Suprapubic skin (tissue), 4 donors: ENCODE measurements at regions not wholly inside any gene's neighbourhood (a gene's known extent, or its start where the extent isn't known, plus 50 kb on each side); places are given as distances from the start of the nearest gene placed in this dataset.
"Not testable (repeated sequence)": the region's sequence is repeated elsewhere in the genome, so short reads cannot be mapped to it uniquely, and the experiment has no call there.

Experiments
- EP300 ChIP-seq: sonication (generic); formaldehyde crosslinking; IDR thresholded peaks from one replicate; pipeline ENCODE4 v1.6.1; 2017; ENCODE audit warnings: antibody characterized with exemption
- POLR2A ChIP-seq, 2 donors: fragments of 450-650 bp; IDR thresholded peaks; one replicate each; pipeline ENCODE4 v1.6.1; 2017; ENCODE audit warnings: antibody characterized with exemption in 2 of 2, mild to moderate bottlenecking in 2 of 2, moderate library complexity in 2 of 2
- POLR2AphosphoS5 ChIP-seq, 3 donors: sonication (generic); formaldehyde crosslinking; IDR thresholded peaks; one replicate each; pipeline ENCODE4 v1.6.1; 2017; ENCODE audit warnings: antibody characterized with exemption in 3 of 3
- TF ChIP-seq, protein P1 (sequence below), 2 donors: fragments of 200-600 bp in 1 of 2; fragments of 450-650 bp in 1 of 2; sonication (generic) in 1 of 2; IDR thresholded peaks; one replicate each; pipeline ENCODE4 v1.5.1; 2016 to 2019; ENCODE audit warnings: antibody characterized with exemption in 2 of 2, mild to moderate bottlenecking in 1 of 2, moderate library complexity in 1 of 2

DNA sequence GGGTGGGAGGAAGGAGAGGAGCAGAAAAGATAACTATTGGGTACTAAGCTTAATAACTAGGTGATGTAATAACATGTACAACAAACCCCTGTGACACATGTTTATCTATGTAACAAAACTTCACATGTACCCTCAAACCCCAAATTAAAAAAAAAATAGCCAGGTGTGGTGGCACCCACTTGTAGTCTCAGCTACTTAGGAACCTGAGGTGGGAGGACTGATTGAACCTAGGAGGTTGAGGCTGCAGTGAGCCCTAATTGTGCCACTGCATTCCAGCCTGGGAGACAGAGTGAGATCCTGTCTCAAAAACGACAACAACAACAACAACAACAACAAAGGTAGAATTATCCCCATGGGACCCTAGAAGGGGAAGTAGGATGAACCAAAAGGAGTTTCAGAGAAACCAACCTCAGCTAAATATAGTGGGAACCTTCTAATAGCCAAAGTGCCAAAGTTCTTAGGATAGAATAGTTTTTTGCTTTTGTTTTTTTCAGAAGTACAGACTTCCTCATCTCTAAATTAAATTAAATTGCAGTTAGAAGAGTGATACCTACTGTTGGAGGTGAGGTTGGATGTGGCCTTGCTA is 67.9 kb upstream of the MEGF10 start:
- TF ChIP-seq, protein P1, sequence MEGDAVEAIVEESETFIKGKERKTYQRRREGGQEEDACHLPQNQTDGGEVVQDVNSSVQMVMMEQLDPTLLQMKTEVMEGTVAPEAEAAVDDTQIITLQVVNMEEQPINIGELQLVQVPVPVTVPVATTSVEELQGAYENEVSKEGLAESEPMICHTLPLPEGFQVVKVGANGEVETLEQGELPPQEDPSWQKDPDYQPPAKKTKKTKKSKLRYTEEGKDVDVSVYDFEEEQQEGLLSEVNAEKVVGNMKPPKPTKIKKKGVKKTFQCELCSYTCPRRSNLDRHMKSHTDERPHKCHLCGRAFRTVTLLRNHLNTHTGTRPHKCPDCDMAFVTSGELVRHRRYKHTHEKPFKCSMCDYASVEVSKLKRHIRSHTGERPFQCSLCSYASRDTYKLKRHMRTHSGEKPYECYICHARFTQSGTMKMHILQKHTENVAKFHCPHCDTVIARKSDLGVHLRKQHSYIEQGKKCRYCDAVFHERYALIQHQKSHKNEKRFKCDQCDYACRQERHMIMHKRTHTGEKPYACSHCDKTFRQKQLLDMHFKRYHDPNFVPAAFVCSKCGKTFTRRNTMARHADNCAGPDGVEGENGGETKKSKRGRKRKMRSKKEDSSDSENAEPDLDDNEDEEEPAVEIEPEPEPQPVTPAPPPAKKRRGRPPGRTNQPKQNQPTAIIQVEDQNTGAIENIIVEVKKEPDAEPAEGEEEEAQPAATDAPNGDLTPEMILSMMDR (IDR thresholded peaks at IDR 0.05) = not testable (repeated sequence)
- not testable (repeated sequence) for TF ChIP-seq POLR2AphosphoS5 (IDR thresholded peaks at IDR 0.05); POLR2A (IDR thresholded peaks at IDR 0.05); EP300
